ENCODE measurements at regions not wholly inside any gene's neighbourhood (a gene's known extent, or its start where the extent isn't known, plus 50 kb on each side); places are given as distances from the start of the nearest gene placed in this dataset.
A peak's percentile ranks its signal among the peaks of the same experiment; 100 is the strongest.
"Not testable (repeated sequence)": the region's sequence is repeated elsewhere in the genome, so short reads cannot be mapped to it uniquely, and the experiment has no call there.

DNA sequence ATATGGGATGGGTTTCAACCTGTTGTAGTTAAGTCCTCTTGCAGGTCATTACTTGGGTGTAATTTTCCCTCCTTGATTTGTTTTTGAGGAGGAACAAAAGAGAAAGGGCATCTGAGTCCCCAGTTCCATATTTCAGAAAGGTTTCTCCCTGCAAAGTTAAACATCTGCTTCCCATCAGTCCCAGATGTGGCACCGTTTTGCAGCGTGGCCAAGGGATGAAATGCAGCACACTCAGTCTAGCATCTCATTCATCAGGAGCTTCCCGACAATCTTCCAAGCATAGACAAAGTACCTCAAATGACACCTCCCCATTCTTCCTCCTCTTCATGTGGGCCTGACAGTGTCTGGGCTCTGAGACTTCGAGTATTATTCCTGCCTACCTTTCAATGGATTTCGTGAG lies 363.7 kb upstream of the SOX9 start:
- no peak for DNase-seq (ENCODE audit: low read depth, low spot score)

DNA sequence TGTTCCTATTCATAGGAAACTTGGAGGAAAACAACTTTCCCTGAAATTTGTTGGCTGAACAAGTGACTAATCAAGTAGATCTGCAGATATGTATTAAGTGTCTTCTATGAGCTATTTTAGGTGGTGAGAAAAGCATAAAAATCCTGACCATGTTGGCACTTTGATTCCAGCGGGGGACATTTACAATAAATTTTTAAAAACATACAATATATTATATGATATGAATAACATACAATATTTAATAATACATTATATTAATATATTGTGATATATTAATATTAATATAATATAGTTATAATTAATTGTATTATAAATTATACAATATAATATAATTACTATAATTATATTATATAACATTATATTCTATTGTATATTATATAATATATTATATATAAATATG lies 362.9 kb upstream of the SOX9 start:
- no peak for DNase-seq (ENCODE audit: low read depth, low spot score)

DNA sequence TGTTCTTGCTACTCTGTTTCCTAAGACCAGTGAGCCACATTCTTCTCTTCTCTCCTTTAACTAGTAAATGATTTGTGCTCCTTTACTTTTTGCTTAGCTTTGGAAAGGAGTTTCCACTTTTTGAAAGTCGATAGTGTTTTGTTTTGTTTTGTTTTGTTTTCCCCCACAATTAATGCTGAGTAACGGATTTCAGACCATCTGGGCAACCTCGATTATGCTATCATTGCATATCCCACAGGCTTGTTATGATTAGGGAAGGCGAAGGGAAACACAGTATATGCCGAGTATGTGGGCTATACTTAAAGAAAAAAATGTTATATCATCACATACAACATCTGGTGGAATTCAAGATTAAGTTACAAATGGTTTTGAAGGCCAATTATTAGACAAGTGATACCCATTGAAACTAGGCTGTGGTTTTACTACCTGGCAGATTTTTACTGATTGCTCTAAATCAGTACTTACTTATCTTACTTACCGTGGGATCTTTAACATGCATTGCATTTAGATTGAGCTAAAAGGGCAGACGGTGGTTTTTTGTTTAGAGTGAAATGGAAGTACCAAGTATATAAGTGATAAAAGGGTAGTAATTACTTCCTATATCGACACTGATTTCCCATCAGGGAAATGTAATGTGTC lies 361.3 kb upstream of the SOX9 start:
- no peak for DNase-seq (ENCODE audit: low read depth, low spot score)

DNA sequence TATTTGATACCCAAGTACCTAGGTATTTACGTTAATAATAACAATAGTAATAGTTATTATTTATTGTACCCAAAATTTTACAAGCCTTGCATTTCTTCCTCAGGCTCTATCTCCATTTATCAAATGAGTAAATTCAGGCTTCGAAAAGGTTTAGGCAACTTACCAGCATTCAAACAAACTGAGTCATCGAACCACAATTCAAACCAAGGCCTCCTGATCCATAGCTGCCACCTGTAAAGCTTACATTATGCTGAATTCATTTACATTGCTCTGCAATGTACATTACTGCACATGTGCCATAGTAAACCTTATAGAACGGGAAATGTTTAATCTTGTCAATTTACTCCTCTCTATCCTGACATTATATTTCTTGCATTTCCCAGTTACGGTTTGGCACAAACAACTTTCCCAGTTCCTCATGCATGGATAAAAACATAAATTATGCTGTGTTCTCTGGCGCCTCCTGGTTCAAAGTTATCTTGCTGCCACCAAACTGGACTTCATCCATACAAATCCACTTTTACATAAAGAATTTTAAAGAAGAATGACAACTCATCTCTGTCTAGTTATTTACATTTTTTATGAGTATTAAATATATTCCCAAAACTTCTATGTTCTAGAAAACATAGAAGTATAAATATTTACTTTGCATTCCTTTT lies 360.6 kb upstream of the SOX9 start:
- DNase-seq (ENCODE audit: low read depth, low spot score) = no peak

DNA sequence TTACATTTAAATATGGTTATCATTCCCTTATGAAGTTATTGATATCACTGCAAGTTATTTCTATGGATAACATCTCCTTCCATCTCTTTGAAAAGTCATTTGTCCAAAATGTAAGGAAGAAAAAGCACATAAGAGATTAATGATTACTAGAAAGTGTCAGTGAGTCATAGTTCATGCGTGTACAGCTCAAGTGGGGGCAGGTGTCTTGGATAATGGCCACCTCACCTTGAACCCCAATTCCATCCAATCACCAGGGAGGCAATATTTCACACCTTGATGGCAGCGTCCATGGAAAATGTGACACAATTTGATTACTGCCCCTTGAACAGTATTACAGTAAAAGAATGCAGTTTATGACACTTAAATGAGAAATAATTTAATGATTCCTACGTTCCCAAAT lies 358.3 kb upstream of the SOX9 start:
- no peak for DNase-seq (ENCODE audit: low read depth, low spot score)

DNA sequence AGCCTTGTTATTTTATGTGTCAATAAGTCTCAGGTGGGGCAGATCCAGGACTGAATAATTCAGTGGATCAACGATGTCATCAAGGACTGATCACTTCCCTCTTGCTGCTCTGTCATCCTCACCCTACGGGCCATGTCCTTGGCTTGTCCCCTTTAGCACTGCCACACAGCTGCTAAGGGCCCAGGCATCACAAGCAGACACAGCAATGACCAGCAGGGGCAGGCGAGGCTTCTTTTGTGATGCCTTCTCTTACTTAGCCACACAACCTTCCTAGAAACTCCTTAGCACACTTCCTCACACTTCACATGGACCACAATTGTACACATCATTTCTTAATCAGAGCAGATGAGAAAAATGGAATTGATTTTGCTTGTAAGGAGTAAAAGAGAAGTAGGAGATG lies 356.3 kb upstream of the SOX9 start:
- peak; percentile 71 for DNase-seq (ENCODE audit: low read depth, low spot score)

DNA sequence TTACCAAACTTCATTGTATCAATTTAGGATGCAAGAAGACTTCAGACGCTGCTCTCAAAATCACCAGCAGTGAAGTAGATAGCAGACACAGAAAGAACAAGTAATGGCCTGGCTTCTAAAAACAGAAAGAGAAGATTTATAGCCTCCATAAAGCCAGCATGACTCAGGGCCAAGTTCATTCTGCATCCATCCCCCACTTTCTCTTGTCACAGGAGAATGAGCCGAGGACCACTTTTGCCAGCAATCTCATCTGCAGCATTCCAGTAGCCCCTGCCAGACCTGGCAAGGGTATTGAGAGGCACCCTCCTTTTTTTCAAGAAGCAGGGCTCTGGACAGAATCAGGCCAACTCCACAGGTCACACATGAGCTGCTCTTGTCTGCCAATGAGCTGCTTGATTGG lies 355.4 kb upstream of the SOX9 start:
- DNase-seq (ENCODE audit: low read depth, low spot score) = no peak

DNA sequence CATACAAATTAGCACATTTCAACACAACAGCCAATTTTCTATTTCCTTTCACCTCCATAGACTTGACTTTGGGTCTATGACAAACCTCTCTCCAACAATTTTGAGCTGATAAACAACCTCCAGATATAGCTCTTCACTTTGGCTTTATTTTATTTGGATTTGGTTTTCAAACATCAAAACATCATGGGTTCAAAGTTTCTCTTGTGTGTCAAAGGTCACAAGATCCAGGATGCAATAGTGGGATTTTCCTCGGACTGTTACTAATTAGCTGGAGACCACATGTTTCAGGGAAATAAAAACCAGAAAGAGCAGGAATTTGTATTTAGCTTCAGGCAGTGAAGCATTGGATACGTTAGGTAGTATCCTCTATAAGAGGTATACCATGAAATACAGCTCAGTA lies 351.0 kb upstream of the SOX9 start:
- no peak for DNase-seq (ENCODE audit: low read depth, low spot score)

DNA sequence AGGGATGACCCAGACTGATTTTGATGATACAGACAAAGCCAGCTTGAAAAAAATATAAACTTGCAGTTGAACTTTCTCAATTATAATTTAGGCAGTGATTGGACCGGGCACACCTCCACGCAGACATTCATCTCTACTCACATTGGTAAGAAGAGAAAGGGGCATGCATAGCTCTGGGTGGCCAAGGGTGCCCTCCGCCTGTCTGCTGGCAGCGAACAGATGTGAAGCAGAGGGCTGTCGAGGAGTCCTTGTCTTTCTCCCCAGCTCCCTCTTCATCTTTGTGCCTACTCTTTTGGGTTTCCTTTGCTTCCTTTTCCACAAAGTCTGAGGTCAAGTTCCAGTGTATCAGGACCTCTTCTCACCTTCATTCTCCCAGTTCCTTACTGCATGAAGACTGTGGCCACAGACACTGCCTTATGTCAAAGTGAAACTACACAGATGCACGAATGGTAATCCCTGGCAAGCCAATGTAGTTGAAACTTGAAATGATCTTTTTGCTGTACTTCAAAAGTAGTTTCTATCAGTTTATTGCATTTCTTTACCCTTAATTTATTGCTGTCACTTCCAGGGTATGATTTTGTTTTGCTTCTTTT lies 343.7 kb upstream of the SOX9 start:
- no peak for DNase-seq (ENCODE audit: low read depth, low spot score)

DNA sequence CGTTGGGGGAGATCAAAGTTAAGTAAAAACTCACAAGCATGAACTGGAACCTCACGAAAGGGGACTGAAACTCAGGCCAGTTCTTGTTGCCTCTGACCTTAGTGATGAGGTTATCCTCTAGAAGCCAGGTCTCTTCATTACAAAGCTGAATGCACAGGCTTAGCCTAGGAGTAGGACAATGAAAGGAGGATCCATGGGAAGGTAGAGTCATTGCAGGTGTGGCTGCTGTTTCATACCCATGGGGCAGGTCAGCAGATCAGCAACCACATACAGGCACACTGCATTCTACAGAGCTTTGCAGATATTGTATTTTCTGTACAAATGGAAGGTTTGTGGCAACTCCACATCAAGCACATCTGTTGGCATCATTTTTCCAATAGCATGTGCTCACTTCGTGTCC lies 341.3 kb upstream of the SOX9 start:
- no peak for DNase-seq (ENCODE audit: low read depth, low spot score)

DNA sequence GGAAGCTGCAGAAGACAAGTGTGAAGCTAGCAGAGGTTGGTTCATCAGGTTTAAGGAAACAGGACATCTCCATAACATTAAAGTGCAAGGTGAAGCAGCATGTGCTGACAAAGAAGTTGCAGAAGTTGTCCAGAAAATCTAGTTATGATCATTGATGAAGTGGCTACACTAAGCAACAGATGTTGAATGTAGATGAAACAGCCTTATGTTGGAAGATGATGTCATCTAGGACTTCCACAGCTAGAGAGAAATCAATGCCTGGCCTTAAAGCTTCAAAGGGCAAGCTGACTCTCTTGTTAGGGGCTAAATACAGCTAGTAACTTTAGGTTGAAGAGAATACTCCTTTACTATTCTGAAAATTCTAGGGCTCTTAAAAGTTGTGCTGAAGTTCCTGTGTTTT lies 340.2 kb upstream of the SOX9 start:
- DNase-seq (ENCODE audit: low read depth, low spot score) = no peak

DNA sequence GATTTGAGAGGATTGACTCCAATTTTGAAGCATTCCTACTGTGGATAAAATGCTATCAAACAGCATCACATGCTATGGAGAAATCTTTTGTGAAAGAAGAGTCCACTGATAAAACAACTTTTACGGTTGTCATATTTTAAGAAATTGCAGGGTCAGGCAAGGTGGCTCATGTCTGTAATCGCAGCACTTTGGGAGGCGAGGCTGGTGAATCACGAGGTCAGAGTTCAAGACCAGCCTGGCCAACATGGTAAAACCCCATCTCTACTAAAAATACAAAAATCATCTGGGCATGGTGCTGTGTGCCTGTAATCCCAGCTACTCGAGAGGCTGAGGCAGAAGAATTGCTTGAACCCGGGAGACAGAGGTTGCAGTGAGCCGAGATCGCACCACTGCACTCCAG lies 338.8 kb upstream of the SOX9 start:
- DNase-seq (ENCODE audit: low read depth, low spot score) = not testable (repeated sequence)

DNA sequence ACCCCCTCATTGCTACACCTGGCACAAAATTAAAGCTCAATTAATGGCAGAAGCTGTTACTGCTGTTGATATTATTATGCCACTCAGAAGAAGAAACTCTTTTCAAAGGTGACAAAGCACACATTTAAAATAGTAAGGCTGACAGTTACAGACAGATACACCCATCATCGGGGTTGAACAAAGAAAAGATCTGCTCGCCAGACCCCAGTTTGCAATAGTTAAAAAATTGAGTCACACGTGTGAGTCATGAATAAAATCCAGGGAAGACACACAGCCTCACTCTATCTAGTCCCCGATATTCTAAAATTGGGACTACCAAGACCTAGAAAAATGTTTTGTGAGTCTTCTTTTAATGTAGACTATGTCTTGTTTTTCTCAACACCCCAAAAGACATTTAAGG lies 330.0 kb upstream of the SOX9 start:
- no peak for DNase-seq (ENCODE audit: low read depth, low spot score)

DNA sequence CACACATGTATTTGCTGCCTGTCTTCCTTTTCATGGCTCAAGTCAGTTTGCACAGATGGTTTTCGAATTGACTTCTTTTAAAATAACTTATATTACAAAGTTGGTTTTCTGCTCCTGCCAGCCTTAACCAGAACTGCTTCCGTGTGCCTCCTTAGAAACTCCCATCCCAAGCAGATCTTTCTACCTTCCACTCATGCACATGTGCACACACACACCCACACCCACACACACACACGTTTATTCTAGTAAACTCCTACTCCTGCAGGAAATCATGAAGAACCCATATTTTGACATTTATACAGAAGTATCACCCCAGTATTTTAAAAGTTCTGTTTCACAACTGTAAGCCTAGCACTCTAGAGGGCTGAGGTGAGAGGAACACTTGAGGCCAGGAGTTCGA lies 329.5 kb upstream of the SOX9 start:
- DNase-seq (ENCODE audit: low read depth, low spot score) = no peak

DNA sequence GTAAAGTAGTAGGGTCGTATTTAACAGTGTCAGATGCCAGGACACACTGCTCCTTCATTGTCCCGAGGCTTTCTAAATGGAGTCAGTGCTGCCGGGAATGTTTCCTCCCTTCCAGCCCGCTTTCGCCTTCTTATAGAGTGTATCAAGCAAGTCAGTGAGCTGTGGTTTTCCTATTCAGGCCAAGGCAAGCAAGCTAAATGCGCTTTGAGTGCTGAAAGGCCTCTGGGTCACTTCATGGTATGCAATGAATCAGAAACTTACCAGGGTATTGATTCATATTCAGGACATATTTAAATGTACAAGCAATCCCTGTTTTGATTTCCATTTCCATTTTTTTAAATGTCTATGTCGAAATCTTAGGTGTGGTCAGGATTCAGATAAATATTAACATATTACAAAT lies 327.9 kb upstream of the SOX9 start:
- no peak for DNase-seq (ENCODE audit: low read depth, low spot score)

DNA sequence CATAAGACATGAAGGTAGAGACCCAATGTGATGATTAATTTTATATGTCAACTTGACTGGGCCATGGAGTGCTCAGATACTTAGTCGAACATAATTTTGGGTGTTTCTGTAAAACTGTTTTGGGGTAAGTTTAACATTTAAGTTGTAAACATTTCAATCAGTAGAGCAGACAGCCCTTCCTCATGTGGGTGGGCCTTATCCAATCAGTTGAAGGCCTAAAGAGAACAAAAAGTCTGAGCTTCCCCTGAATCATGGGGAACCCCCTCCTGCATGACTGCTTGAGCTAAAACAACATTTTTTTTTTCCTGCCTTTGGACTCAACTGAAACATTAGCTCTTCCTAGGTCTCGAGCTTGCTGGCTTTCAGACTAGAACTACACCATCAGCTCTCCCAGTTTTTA lies 327.3 kb upstream of the SOX9 start:
- no peak for DNase-seq (ENCODE audit: low read depth, low spot score)

DNA sequence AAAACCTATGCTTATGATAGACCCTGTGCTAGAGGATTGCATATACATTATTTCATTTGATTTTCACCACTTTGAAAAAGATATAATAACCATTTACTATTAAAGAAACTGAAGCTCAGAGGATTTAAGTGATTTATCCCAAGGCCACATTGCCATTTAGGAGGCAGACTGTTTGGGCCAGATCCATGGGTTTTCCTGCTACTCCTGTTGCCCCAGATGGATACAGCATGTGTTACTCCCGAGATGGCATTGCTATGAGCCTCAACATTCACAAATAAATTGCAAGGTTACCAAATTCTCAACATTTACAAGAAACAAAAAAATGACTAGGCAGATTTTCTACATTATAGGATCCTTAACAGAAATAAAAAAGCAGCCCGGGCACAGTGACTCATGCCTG lies 322.1 kb upstream of the SOX9 start:
- no peak for DNase-seq (ENCODE audit: low read depth, low spot score)

DNA sequence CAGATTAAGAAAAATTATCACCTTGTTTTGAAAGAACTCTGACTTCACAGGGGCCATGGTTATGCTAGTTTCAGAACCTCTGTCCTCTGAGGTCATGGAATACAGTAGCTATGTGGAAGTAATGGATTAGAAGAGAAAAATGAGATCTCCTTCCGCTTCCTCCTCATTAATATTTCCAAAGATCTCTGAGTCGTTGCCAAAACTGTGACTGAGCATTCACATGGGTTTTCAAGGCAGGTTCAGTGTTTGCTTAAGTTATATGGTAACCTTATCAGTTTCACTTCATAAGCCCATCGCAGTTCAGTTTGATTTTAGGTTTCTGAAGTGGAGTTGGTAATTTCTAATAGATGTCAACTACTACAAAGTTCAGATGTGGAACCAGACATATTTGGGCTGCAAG lies 321.2 kb upstream of the SOX9 start:
- no peak for DNase-seq (ENCODE audit: low read depth, low spot score)

DNA sequence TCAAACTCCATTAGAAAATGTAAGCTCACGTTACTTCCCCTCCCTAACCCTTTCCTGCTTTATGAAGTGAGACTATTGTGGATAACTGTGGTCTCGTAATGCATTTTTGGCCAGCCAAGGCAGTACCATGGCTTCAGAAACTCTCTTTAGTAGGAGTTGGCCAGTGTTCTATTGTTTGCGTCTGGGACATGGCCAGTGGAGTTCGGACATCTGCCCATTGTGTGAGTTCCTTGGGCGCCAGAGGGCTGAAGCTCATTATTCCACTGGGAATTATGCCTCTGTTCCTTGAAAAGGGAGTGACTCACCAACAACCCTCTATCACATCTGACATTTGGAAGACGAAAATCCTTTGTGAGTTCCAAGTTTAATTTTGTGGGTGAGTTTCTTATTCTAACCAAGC lies 319.5 kb upstream of the SOX9 start:
- DNase-seq (ENCODE audit: low read depth, low spot score) = no peak

DNA sequence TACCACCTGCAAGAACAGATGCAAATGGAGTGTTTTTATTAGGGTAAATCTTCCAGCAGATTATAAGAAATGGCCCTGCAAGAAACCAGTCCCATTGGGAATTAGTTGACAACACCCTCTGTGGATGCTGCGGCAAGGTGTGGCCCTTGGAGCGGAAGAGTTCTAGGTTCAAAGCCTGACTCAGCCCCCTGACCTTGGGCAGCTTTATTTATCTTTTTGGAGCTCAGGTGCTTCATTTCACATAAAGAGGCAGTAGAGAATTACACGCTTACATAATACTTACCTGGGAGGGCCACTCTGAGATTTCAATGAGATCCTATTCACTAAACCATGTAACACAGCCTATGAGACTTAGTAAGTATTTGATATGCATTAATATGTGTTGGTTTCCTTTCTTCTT lies 318.2 kb upstream of the SOX9 start:
- no peak for DNase-seq (ENCODE audit: low read depth, low spot score)

DNA sequence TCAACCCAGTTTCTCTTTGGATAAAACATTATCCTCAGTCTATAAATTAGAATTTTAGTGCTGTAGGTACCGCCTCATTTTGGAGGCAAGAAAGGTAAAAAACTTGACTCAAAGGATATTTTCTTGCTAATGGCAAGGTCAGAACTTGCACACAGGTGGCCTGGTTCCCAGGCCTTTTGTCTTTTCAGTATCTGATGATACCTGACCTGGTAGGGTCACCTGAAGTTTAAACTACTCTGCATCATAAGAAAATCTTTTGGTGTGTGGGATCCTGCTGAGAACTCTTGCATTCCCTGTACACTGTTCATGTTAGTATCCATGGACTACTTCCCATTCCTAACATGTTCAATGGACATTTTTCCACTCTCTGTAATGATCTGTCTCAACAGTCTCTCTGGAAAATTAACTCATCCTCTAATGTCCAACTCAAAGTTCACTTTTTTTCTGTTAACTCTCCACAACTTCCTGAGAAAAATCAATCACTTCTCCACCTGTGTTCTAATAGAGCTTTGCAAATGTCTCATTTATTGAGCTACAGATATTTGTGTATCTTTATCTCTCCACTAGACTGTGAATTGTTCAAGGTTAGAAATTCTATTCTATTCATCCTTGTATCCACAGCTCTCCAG lies 317.1 kb upstream of the SOX9 start:
- no peak for DNase-seq (ENCODE audit: low read depth, low spot score)

DNA sequence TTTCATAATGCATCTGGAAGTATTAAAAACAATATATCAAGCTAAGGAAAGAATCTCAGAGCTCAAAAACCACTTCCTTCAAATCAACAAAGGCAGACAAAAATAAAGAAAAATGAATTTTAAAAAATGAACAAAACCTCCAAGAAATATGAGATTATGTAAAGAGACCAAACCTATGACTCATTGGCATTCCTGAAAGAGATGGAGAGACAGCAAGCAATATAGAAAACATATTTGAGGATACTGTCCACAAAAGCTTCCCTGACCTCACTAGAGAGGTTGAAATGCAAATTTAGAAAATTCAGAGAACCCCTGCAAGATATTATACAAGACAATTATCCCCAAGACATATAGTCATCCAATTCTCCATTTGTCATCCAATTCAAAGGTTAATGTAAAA lies 311.3 kb upstream of the SOX9 start:
- no peak for DNase-seq (ENCODE audit: low read depth, low spot score)

DNA sequence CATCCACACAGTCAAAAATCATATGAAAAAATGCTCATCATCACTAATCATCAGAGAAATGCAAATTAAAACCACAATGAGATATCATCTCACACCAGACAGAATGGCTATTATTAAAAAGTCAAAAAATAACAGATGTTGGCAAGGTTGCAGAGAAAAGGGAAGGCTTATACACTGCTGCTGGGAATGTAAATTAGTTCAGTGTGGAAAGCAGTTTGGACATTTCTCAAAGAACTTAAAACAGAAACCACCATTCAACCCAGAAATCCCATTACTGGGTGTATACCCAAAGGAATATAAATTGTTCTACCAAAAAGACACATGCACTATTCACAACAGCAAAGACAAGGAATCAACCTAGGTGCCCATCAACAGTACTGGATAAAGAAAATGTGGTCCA lies 307.0 kb upstream of the SOX9 start:
- DNase-seq (ENCODE audit: low read depth, low spot score) = not testable (repeated sequence)
